HCT116 (cell line): ENCODE measurements at regions not wholly inside any gene's neighbourhood (a gene's known extent, or its start where the extent isn't known, plus 50 kb on each side); places are given as distances from the start of the nearest gene placed in this dataset.

ENCODE experiments used
- ATAC-seq: fragments of 200-7000 bp; cut with Tn5 transposase; 2 replicates; pipeline ENCODE4 v1.9.1; 2020; ENCODE audit warnings: mild to moderate bottlenecking, moderate library complexity
- BruUV-seq: library from RNA; stranded (reverse); fragments of 400-500 nt; replicated peaks from 2 replicates; lab custom pipeline; 2021; lab: Mats Ljungman, UMichigan
- CTCF ChIA-PET: fragments of 300-600 bp; sonication (Branson Sonifier 250); formaldehyde crosslinking; loops from one replicate; lab custom pipeline; 2021; ENCODE audit warnings: antibody characterized with exemption; lab: Charles Lee
- POLR2A ChIA-PET: fragments of 300-600, 350-600 bp; sonication (Branson Sonifier 250); formaldehyde crosslinking; loops from one replicate; lab custom pipeline; 2021; ENCODE audit warnings: antibody characterized with exemption; lab: Charles Lee
- RAD21 ChIA-PET, 2 experiments: fragments of 300-600 bp; sonication (Branson Sonifier 250); formaldehyde crosslinking; loops; one replicate each; lab custom pipeline; 2023; ENCODE audit warnings: low total read pairs in 2 of 2; ENCODE audit not compliant: uncharacterized antibody in 2 of 2, unreplicated experiment in 2 of 2, low non-redundant PET in 1 of 2; lab: Charles Lee
- DNase-seq: peaks from one replicate; pipeline ENCODE4 v3.0.0-alpha.2; 2010; ENCODE audit warnings: low read depth, low spot score
- H2AFZ ChIP-seq: fragments of 200-600 bp; shearing (Covaris generic), sonication (generic); 2 replicates; pipeline ENCODE4 v1.6.1; 2017; ENCODE audit warnings: low read depth, mixed run types, mixed read lengths, antibody characterized with exemption, low read length; ENCODE audit not compliant: poor library complexity, severe bottlenecking
- H3K27ac ChIP-seq: 2 replicates; pipeline ENCODE4 v1.5.1; 2012; ENCODE audit warnings: low read depth, low read length
- H3K27me3 ChIP-seq: fragments of 200-600 bp; sonication (generic); 2 replicates; pipeline ENCODE4 v1.6.1; 2016; ENCODE audit warnings: mixed run types, low read length, mixed read lengths; ENCODE audit not compliant: insufficient read depth
- H3K36me3 ChIP-seq, 2 experiments: fragments of 200-500 bp in 1 of 2; fragments of 200-600 bp in 1 of 2; sonication (Bioruptor generic) in 1 of 2; sonication (generic) in 1 of 2; 2 replicates each; pipeline versions ENCODE4 v1.5.1 to v1.6.1; 2014 to 2016; ENCODE audit warnings: low read length in 2 of 2, inconsistent platforms in 1 of 2, mixed read lengths in 1 of 2, mixed run types in 1 of 2; ENCODE audit not compliant: insufficient read depth in 2 of 2, control insufficient read depth in 1 of 2
- H3K4me1 ChIP-seq, 2 experiments: fragments of 200-600 bp in 1 of 2; sonication (generic) in 1 of 2; 2 replicates each; pipeline versions ENCODE4 v1.5.1 to v1.6.1; 2012 to 2017; ENCODE audit warnings: low read length in 2 of 2, inconsistent platforms in 1 of 2, mild to moderate bottlenecking in 1 of 2, mixed read lengths in 1 of 2, mixed run types in 1 of 2, moderate library complexity in 1 of 2; ENCODE audit not compliant: insufficient read depth in 2 of 2, control insufficient read depth in 1 of 2
- H3K4me2 ChIP-seq: fragments of 200-600 bp; sonication (generic); 2 replicates; pipeline ENCODE4 v1.6.1; 2017; ENCODE audit warnings: mixed run types, low read length, mixed read lengths
- H3K4me3 ChIP-seq, 2 experiments: fragments of 200-600 bp in 1 of 2; sonication (generic) in 1 of 2; replicated peaks in 1 of 2; 2 replicates each; pipeline ENCODE4 v1.5.1; 2011 to 2016; ENCODE audit warnings: low read length in 2 of 2, control low read depth in 1 of 2, low read depth in 1 of 2, mild to moderate bottlenecking in 1 of 2, mixed read lengths in 1 of 2, mixed run types in 1 of 2
- H3K79me2 ChIP-seq: fragments of 200-600 bp; sonication (generic); 2 replicates; pipeline ENCODE4 v1.6.1; 2017; ENCODE audit warnings: mild to moderate bottlenecking, mixed run types, low read length, moderate library complexity, mixed read lengths; ENCODE audit not compliant: insufficient read depth
- H3K9ac ChIP-seq: fragments of 200-600 bp; sonication (generic); 2 replicates; pipeline ENCODE4 v1.6.1; 2016; ENCODE audit warnings: low read length, mixed read lengths
- H3K9me2 ChIP-seq: fragments of 200-600 bp; sonication (generic), shearing (Covaris generic); 2 replicates; pipeline ENCODE4 v1.6.1; 2017; ENCODE audit warnings: mixed run types, mild to moderate bottlenecking, moderate library complexity; ENCODE audit not compliant: insufficient read depth
- H3K9me3 ChIP-seq, 2 experiments: fragments of 200-500 bp in 1 of 2; fragments of 200-600 bp in 1 of 2; sonication (Bioruptor generic) in 1 of 2; sonication (generic) in 1 of 2; 2 replicates each; pipeline ENCODE4 v1.6.1; 2014 to 2017; ENCODE audit warnings: low read length in 2 of 2, mixed read lengths in 2 of 2, inconsistent platforms in 1 of 2, low read depth in 1 of 2, mild to moderate bottlenecking in 1 of 2, mixed run types in 1 of 2, moderate library complexity in 1 of 2; ENCODE audit not compliant: control insufficient read depth in 1 of 2, insufficient read depth in 1 of 2
- H4K20me1 ChIP-seq: fragments of 200-600 bp; sonication (generic), shearing (Covaris generic); 2 replicates; pipeline ENCODE4 v1.6.1; 2017; ENCODE audit warnings: mixed run types, mild to moderate bottlenecking, moderate library complexity; ENCODE audit not compliant: insufficient read depth
- ATF3 ChIP-seq: IDR thresholded peaks from 2 replicates; pipeline ENCODE4 v1.6.1; 2012
- ELF1 ChIP-seq: IDR thresholded peaks from 2 replicates; pipeline ENCODE4 v1.6.1; 2012; ENCODE audit warnings: low read depth, borderline replicate concordance
- EZH2phosphoT487 ChIP-seq: fragments of 200-600 bp; IDR thresholded peaks from 2 replicates; pipeline ENCODE4 v1.6.1; 2018; ENCODE audit warnings: antibody characterized with exemption, borderline replicate concordance
- FOSL1 ChIP-seq: IDR thresholded peaks from 2 replicates; pipeline ENCODE4 v1.6.1; 2012; ENCODE audit warnings: low read depth
- JUND ChIP-seq: IDR thresholded peaks from 2 replicates; pipeline ENCODE4 v1.6.1; 2012
- POLR2AphosphoS5 ChIP-seq: IDR thresholded peaks from 2 replicates; pipeline ENCODE4 v1.6.1; 2011; ENCODE audit warnings: mild to moderate bottlenecking, low read depth, low read length, moderate library complexity
- RAD21 ChIP-seq: IDR thresholded peaks from 2 replicates; pipeline ENCODE4 v1.6.1; 2012; ENCODE audit warnings: low read depth, mild to moderate bottlenecking
- SRF ChIP-seq: IDR thresholded peaks from 2 replicates; pipeline ENCODE4 v1.6.1; 2012; ENCODE audit warnings: low read depth
- ZFX ChIP-seq: fragments of 450-650 bp; IDR thresholded peaks from 2 replicates; pipeline ENCODE4 v1.6.1; 2017
- intact Hi-C: fragments of 100-400 bp; cut with micrococcal nuclease; formaldehyde crosslinking; loops from 2 replicates; pipeline ENCODE4 v1.10.0; 2022

- BruUV-seq, result no TSS peak
- ChIA-PET POLR2A (no interaction called here), CTCF (no interaction called here), RAD21 (no interaction called here)
- Histone ChIP-seq H4K20me1 (no peaks in the 10 kb centered on the region), H3K9me3 (no peaks in the 10 kb centered on the region), H3K9me2 (no peaks in the 10 kb centered on the region), H3K9ac (no peak overlapping the region), H3K4me3 (no peak overlapping the region), H2AFZ (no peak overlapping the region), H3K27ac (no peak overlapping the region), H3K4me1 (no peaks in the 10 kb centered on the region), H3K79me2 (no peaks in the 10 kb centered on the region), H3K36me3 (no peaks in the 10 kb centered on the region), H3K27me3 (peaks cover 42% of the 10 kb centered on the region; the same call in 1 of the 2 replicates), H3K4me2 (no peak overlapping the region)
- DNase-seq, result no peak
- TF ChIP-seq ATF3 (no peak), JUND (no peak), ZFX (no peak), RAD21 (no peak), SRF (no peak)
- intact Hi-C loops, result no loop called here
- no peak for ATAC-seq
Measured at GRCh38 chr7:131726031-131726430, 169.6 kb upstream of the PODXL start.

GRCh38 chr7:131724776-131725345 is 168.4 kb upstream of the PODXL start:
- ChIA-PET CTCF (no interaction called here), POLR2A (no interaction called here), RAD21 (no interaction called here)

More at GRCh38 chr7:131724776-131725345, 168.4 kb upstream of the PODXL start:
- Histone ChIP-seq H3K9me3 (no peaks in the 10 kb centered on the region), H3K27me3 (peaks cover 32% of the 10 kb centered on the region; the same call in 1 of the 2 replicates), H4K20me1 (no peaks in the 10 kb centered on the region), H3K9me2 (no peaks in the 10 kb centered on the region), H3K79me2 (no peaks in the 10 kb centered on the region), H3K36me3 (no peaks in the 10 kb centered on the region), H3K27ac (no peak overlapping the region), H3K4me1 (no peaks in the 10 kb centered on the region), H3K4me3 (no peak overlapping the region), H3K9ac (no peak overlapping the region), H3K4me2 (no peak overlapping the region), H2AFZ (no peak overlapping the region)
- DNase-seq (no peak), ATAC-seq (no peak)
- TF ChIP-seq FOSL1 (no peak), ELF1 (no peak), POLR2AphosphoS5 (no peak), EZH2phosphoT487 (no peak)
- BruUV-seq, result no TSS peak
- intact Hi-C loops, result no loop called here
